NCI-H748 (cell line): ENCODE measurements at regions not wholly inside any gene's neighbourhood (a gene's known extent, or its start where the extent isn't known, plus 50 kb on each side); places are given as distances from the start of the nearest gene placed in this dataset.
"Not testable (repeated sequence)": the region's sequence is repeated elsewhere in the genome, so short reads cannot be mapped to it uniquely, and the experiment has no call there.

ENCODE experiments used
- DNase-seq: peaks from one replicate; lab custom pipeline; 2025; ENCODE audit not compliant: unreplicated experiment; lab: John Stamatoyannopoulos, UW

- DNase-seq, result peak; percentile 83
These were observed 1270.8 kb downstream of the ROBO1 start for GRCh38 chr3:78497021-78497420.

GRCh38 chr3:78497767-78498166, 1270.0 kb downstream of the ROBO1 start:
- peak; percentile 64 for DNase-seq

- DNase-seq, result no peak
These were observed 1261.7 kb downstream of the ROBO1 start for GRCh38 chr3:78506061-78506460.

- DNase-seq, result no peak
These were observed 1261.1 kb downstream of the ROBO1 start for GRCh38 chr3:78506581-78507195.

- DNase-seq, result no peak
These were observed 1260.4 kb downstream of the ROBO1 start for GRCh38 chr3:78507196-78507984.

- DNase-seq, result no peak
These were observed 1256.0 kb downstream of the ROBO1 start for GRCh38 chr3:78511840-78512239.

GRCh38 chr3:78512786-78513185, 1255.0 kb downstream of the ROBO1 start:
- DNase-seq, result not testable (repeated sequence)

- no peak for DNase-seq
These were observed 1251.4 kb downstream of the ROBO1 start for GRCh38 chr3:78516437-78516836.

GRCh38 chr3:78516937-78517336, 1250.9 kb downstream of the ROBO1 start:
- DNase-seq, result no peak

GRCh38 chr3:78517965-78518364, 1249.8 kb downstream of the ROBO1 start:
- DNase-seq, result no peak

- DNase-seq, result no peak
These were observed 1248.5 kb downstream of the ROBO1 start for GRCh38 chr3:78519281-78519680.

GRCh38 chr3:78529601-78530000, 1238.2 kb downstream of the ROBO1 start:
- no peak for DNase-seq

GRCh38 chr3:78540485-78540884, 1227.3 kb downstream of the ROBO1 start:
- DNase-seq, result no peak

GRCh38 chr3:78545827-78546226, 1222.0 kb downstream of the ROBO1 start:
- DNase-seq, result no peak
